Panc1 (cell line): ENCODE measurements at regions not wholly inside any gene's neighbourhood (a gene's known extent, or its start where the extent isn't known, plus 50 kb on each side); places are given as distances from the start of the nearest gene placed in this dataset.

ENCODE experiments used
- CTCF ChIP-seq: fragments of 450-650 bp; IDR thresholded peaks from 2 replicates; pipeline ENCODE4 v1.5.1; 2017; ENCODE audit warnings: mild to moderate bottlenecking
- REST ChIP-seq, 2 experiments: IDR thresholded peaks; 2 replicates each; pipeline ENCODE4 v1.6.1; 2011 to 2012; ENCODE audit warnings: low read depth in 2 of 2, control low read depth in 1 of 2, low read length in 1 of 2, mild to moderate bottlenecking in 1 of 2, moderate library complexity in 1 of 2; ENCODE audit not compliant: insufficient read depth in 1 of 2
- SIN3A ChIP-seq: IDR thresholded peaks from 2 replicates; pipeline ENCODE4 v1.6.1; 2012; ENCODE audit warnings: low read depth, mild to moderate bottlenecking, low read length, moderate library complexity, borderline replicate concordance; ENCODE audit not compliant: insufficient read depth

GRCh38 chr15:93415576-93415975 is 326.6 kb upstream of the RGMA start:
- TF ChIP-seq CTCF (no peak), REST (IDR thresholded peaks at IDR 0.05; ENCODE audit: insufficient read depth in 1 of 2, low read depth in 2 of 2, low read length in 1 of 2) (no peak), SIN3A (no peak)
